Ishikawa (cell line): ENCODE measurements at regions not wholly inside any gene's neighbourhood (a gene's known extent, or its start where the extent isn't known, plus 50 kb on each side); places are given as distances from the start of the nearest gene placed in this dataset.

ENCODE experiments used
- CREB1 ChIP-seq: IDR thresholded peaks from 2 replicates; pipeline ENCODE4 v1.6.1; 2012; ENCODE audit warnings: low read depth
- TF ChIP-seq, protein P1 (sequence below): IDR thresholded peaks from 2 replicates; pipeline ENCODE4 v1.6.1; 2012; ENCODE audit warnings: low read depth, mild to moderate bottlenecking

GRCh38 chr3:11915621-11916424 is 69.1 kb upstream of the TAMM41 start:
- TF ChIP-seq, protein P1, sequence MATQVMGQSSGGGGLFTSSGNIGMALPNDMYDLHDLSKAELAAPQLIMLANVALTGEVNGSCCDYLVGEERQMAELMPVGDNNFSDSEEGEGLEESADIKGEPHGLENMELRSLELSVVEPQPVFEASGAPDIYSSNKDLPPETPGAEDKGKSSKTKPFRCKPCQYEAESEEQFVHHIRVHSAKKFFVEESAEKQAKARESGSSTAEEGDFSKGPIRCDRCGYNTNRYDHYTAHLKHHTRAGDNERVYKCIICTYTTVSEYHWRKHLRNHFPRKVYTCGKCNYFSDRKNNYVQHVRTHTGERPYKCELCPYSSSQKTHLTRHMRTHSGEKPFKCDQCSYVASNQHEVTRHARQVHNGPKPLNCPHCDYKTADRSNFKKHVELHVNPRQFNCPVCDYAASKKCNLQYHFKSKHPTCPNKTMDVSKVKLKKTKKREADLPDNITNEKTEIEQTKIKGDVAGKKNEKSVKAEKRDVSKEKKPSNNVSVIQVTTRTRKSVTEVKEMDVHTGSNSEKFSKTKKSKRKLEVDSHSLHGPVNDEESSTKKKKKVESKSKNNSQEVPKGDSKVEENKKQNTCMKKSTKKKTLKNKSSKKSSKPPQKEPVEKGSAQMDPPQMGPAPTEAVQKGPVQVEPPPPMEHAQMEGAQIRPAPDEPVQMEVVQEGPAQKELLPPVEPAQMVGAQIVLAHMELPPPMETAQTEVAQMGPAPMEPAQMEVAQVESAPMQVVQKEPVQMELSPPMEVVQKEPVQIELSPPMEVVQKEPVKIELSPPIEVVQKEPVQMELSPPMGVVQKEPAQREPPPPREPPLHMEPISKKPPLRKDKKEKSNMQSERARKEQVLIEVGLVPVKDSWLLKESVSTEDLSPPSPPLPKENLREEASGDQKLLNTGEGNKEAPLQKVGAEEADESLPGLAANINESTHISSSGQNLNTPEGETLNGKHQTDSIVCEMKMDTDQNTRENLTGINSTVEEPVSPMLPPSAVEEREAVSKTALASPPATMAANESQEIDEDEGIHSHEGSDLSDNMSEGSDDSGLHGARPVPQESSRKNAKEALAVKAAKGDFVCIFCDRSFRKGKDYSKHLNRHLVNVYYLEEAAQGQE, result no peak
- TF ChIP-seq CREB1, result no peak
